ENCODE measurements at regions not wholly inside any gene's neighbourhood (a gene's known extent, or its start where the extent isn't known, plus 50 kb on each side); places are given as distances from the start of the nearest gene placed in this dataset.

GRCh38 chr1:119210296-119210649, 69.8 kb upstream of the WARS2 start:
- TF ChIP-seq CTCF (IDR thresholded peaks at IDR 0.05) (no peak), SIN3A (IDR thresholded peaks at IDR 0.05; ENCODE audit: borderline replicate concordance, insufficient read depth, low read depth, low read length) (no peak), POLR2AphosphoS5 (IDR thresholded peaks at IDR 0.05; ENCODE audit: low read depth, low read length) (no peak), TCF7L2 (IDR thresholded peaks at IDR 0.05; ENCODE audit: low read depth, low read length) (no peak)
- TF ChIP-seq, protein P1, sequence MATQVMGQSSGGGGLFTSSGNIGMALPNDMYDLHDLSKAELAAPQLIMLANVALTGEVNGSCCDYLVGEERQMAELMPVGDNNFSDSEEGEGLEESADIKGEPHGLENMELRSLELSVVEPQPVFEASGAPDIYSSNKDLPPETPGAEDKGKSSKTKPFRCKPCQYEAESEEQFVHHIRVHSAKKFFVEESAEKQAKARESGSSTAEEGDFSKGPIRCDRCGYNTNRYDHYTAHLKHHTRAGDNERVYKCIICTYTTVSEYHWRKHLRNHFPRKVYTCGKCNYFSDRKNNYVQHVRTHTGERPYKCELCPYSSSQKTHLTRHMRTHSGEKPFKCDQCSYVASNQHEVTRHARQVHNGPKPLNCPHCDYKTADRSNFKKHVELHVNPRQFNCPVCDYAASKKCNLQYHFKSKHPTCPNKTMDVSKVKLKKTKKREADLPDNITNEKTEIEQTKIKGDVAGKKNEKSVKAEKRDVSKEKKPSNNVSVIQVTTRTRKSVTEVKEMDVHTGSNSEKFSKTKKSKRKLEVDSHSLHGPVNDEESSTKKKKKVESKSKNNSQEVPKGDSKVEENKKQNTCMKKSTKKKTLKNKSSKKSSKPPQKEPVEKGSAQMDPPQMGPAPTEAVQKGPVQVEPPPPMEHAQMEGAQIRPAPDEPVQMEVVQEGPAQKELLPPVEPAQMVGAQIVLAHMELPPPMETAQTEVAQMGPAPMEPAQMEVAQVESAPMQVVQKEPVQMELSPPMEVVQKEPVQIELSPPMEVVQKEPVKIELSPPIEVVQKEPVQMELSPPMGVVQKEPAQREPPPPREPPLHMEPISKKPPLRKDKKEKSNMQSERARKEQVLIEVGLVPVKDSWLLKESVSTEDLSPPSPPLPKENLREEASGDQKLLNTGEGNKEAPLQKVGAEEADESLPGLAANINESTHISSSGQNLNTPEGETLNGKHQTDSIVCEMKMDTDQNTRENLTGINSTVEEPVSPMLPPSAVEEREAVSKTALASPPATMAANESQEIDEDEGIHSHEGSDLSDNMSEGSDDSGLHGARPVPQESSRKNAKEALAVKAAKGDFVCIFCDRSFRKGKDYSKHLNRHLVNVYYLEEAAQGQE (IDR thresholded peaks at IDR 0.05; ENCODE audit: insufficient read depth in 1 of 2, low read depth in 2 of 2, low read length in 1 of 2) = no peak

All from Panc1 (cell line).